ENCODE measurements at regions not wholly inside any gene's neighbourhood (a gene's known extent, or its start where the extent isn't known, plus 50 kb on each side); places are given as distances from the start of the nearest gene placed in this dataset.

- TF ChIP-seq, protein P1, sequence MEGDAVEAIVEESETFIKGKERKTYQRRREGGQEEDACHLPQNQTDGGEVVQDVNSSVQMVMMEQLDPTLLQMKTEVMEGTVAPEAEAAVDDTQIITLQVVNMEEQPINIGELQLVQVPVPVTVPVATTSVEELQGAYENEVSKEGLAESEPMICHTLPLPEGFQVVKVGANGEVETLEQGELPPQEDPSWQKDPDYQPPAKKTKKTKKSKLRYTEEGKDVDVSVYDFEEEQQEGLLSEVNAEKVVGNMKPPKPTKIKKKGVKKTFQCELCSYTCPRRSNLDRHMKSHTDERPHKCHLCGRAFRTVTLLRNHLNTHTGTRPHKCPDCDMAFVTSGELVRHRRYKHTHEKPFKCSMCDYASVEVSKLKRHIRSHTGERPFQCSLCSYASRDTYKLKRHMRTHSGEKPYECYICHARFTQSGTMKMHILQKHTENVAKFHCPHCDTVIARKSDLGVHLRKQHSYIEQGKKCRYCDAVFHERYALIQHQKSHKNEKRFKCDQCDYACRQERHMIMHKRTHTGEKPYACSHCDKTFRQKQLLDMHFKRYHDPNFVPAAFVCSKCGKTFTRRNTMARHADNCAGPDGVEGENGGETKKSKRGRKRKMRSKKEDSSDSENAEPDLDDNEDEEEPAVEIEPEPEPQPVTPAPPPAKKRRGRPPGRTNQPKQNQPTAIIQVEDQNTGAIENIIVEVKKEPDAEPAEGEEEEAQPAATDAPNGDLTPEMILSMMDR (conservative IDR thresholded peaks at IDR 0.05 in 1 of 2, IDR thresholded peaks at IDR 0.05 in 1 of 2; ENCODE audit: low read depth in 1 of 2, low read length in 2 of 2), result no peak
- TF ChIP-seq EZH2 (IDR thresholded peaks at IDR 0.05; ENCODE audit: low read length, missing control alignments), result no peak
Observed at GRCh38 chr12:93103154-93103553, 174.1 kb upstream of the EEA1 start.
